GM19193 (cell line): ENCODE measurements at regions not wholly inside any gene's neighbourhood (a gene's known extent, or its start where the extent isn't known, plus 50 kb on each side); places are given as distances from the start of the nearest gene placed in this dataset.
A peak's percentile ranks its signal among the peaks of the same experiment; 100 is the strongest.

Experiments used
- POLR2A ChIP-seq: IDR thresholded peaks from 4 replicates; pipeline ENCODE4 v1.6.1; 2011; ENCODE audit not compliant: insufficient read depth, insufficient read length; ENCODE audit errors: extremely low read depth

- TF ChIP-seq POLR2A = no peak
These were observed 476.8 kb downstream of the SHISA9 start for GRCh38 chr16:13378151-13378550.

GRCh38 chr16:13379266-13379665, 477.9 kb downstream of the SHISA9 start:
- TF ChIP-seq POLR2A = no peak

DNA sequence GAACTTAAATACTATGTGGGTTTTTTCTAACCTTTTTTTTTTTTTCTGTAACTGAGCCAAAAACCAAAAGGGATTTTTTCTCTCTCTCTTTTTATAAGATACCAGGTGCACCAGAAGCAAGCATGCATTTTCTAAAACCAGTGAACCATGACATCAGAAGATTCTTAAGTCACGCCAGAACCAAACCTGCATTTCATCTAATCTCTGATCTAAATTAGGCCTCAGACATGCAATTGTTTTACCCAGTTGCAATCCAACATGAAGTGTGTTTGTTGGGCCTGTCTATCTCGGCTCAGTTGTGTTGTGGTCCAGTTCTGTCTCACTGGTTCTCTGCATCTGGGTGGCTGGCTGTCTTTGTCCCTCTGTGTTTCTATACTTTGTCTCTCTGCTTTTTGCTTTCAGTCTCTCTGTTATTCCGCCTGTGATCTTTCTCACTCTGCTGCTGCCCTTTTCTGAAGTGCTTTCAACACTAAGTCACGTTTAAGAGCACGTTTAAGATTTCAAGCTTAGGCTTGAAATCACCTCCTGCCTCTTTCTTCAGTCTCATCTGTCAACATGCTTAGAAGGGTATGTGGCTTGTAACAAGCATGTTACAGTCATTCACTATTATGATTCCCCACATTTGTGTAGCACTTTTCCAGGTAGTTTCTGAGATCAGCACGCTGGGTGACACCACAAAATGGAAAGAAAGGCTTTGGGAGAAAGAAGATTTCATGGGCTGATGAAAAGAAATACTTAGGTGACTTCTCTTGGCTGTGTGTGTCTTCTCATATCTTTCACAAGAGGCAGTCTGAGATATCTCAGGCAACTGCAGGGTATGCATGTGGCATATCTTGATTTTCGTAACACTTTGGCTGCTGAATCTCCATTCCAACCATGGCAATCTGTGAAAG, 488.9 kb downstream of the SHISA9 start:
- TF ChIP-seq POLR2A = peak; percentile 20

GRCh38 chr16:13390986-13391305, 489.5 kb downstream of the SHISA9 start:
- TF ChIP-seq POLR2A = no peak

GRCh38 chr16:13391337-13391736, 489.9 kb downstream of the SHISA9 start:
- TF ChIP-seq POLR2A = no peak

DNA sequence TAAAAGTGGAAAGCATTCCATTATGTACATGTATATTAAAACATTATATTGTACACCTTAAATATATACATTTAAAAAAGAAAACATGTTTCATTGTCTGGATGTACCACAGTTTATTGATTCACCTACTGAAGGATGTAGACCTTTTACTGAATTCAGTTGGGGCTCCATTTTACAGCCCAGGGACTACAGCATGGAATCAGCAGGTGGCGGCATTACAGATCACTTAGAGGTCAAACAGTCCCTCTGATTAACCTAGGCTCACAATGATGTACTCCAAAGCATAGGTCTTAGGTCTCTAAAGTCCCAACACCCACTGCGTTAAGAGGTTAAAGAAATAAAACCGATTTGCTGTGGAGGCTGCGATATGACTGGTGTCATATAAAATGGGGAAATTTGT, 490.9 kb downstream of the SHISA9 start:
- no peak for TF ChIP-seq POLR2A

DNA sequence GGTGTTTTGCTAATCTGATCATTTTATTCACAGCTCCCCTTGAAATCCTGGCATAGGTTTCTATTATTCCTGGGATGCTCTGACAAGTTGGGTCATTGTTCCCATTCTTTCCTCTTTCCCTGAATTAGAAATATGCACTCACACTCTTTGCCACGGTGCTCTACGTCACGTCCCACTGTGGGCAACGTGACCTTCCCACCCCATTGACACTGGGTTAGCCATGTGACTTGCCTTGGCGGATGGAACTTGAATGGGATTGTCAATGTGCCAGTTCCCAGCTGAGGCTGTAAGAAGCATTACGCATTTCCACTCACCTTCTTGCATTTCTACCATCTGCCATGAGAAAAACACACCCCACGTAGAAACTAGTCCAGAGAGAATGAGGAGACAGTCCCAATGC, 492.4 kb downstream of the SHISA9 start:
- TF ChIP-seq POLR2A = no peak

- TF ChIP-seq POLR2A = no peak
These were observed 493.1 kb downstream of the SHISA9 start for GRCh38 chr16:13394488-13394887.

GRCh38 chr16:13397126-13397525, 495.7 kb downstream of the SHISA9 start:
- TF ChIP-seq POLR2A = no peak

- TF ChIP-seq POLR2A = no peak
These were observed 500.2 kb downstream of the SHISA9 start for GRCh38 chr16:13401641-13402040.

DNA sequence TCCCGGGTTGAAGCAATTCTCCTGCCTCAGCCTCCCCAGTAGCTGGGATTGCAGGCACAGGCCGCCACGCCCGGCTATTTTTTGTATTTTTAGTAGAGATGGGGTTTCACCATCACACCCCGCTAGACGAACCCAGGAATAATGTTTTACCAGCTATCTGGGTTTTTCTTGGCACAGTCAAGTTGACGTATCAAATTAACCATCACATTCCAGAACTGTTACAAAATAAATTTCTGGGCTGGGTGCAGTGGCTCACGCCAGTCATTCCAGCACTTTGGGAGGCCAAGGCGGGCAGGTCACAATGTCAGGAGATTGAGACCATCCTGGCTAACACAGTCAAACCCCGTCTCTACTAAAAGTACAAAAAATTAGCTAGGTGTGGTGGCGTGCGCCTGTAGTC, 501.2 kb downstream of the SHISA9 start:
- TF ChIP-seq POLR2A = no peak

- TF ChIP-seq POLR2A = no peak
These were observed 501.9 kb downstream of the SHISA9 start for GRCh38 chr16:13403326-13403725.

DNA sequence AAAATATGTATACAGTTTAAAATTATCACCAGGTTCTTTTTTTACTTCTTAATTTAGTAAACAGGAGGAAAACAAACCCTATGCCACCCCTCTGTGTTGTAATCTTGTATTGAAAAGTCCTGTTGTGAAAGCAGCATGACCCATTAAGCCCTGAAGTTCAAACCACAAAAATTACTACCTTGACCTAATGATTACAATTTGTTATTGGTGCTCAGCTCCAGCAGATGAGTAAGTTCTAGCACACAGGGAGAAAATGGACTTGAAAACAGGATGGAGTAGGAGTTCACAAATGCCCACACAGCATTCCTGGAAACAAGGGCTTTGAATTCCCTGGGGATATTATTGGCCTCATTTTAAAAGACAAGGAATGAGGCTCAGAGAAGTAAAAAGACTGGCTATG, 505.8 kb upstream of the ERCC4 start:
- no peak for TF ChIP-seq POLR2A

- TF ChIP-seq POLR2A = no peak
These were observed 500.4 kb upstream of the ERCC4 start for GRCh38 chr16:13419589-13419988.

DNA sequence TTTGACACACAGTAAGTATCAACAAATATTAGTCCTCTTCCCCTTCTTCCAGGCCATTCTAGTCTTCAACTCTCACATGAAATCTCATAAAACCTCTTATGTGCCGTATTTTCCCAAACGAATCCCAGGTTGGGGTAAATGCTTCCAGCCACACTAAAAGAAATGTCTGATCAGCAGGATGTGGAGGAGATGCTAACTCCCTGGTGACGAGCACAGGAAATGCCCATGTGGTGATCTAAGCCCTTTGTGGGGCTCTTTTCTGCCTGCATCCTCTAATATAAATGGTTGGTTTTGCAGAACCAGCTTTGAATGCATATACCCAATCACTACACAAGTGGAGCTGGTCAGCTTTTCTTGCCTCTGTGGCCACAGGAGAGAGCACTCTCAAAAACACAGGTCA, 498.2 kb upstream of the ERCC4 start:
- no peak for TF ChIP-seq POLR2A

DNA sequence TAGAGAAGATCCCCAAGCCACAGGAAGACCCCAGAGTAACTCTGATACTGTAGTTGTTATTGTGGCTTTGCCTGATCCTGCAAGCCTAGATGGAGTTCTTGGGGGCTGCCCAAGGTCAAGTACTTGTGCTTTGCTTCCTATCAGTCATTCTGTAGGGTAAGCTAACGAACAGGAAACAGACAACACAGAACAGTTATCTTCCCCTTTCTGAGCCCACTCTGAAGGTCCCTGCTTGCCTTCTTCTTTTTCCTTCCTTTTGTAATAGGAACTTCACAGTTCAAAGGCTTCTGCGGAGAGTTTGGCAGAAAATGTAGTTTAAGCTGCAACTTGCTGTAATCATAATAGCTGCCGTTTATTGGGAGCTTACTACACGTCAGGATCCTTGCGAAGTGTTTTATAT, 494.1 kb upstream of the ERCC4 start:
- no peak for TF ChIP-seq POLR2A

GRCh38 chr16:13426269-13426668, 493.7 kb upstream of the ERCC4 start:
- TF ChIP-seq POLR2A = no peak

- no peak for TF ChIP-seq POLR2A
These were observed 493.2 kb upstream of the ERCC4 start for GRCh38 chr16:13426736-13427135.

- TF ChIP-seq POLR2A = no peak
These were observed 492.0 kb upstream of the ERCC4 start for GRCh38 chr16:13427943-13428342.
